C4-2B (cell line): ENCODE measurements at regions not wholly inside any gene's neighbourhood (a gene's known extent, or its start where the extent isn't known, plus 50 kb on each side); places are given as distances from the start of the nearest gene placed in this dataset.

Source experiments
- ZFX ChIP-seq: fragments of 450-650 bp; IDR thresholded peaks from 2 replicates; pipeline ENCODE4 v1.6.1; 2017
- TF ChIP-seq, protein P1 (sequence below): fragments of 450-650 bp; conservative IDR thresholded peaks from 2 replicates; pipeline ENCODE4 v1.5.1; 2017; ENCODE audit warnings: mild to moderate bottlenecking

DNA sequence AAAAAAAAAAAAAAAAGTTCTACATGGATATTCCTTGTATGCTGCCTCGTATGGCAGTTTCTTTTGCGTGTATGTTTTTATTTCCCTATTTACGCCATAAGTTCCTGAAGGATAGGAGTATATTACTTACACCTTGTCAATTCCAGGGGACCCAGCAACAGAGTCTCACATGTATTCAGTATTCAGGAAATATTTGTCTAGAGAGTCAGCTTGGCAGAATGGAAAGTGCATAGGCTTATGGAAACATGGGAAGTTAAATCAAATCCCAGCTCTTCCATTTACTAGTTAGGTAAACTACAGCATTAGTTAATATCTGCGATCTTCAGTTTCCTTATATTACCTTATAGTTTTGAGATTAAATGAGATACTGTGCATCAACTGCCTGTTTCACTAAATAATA lies 51.1 kb upstream of the SLC22A16 start:
- TF ChIP-seq, protein P1, sequence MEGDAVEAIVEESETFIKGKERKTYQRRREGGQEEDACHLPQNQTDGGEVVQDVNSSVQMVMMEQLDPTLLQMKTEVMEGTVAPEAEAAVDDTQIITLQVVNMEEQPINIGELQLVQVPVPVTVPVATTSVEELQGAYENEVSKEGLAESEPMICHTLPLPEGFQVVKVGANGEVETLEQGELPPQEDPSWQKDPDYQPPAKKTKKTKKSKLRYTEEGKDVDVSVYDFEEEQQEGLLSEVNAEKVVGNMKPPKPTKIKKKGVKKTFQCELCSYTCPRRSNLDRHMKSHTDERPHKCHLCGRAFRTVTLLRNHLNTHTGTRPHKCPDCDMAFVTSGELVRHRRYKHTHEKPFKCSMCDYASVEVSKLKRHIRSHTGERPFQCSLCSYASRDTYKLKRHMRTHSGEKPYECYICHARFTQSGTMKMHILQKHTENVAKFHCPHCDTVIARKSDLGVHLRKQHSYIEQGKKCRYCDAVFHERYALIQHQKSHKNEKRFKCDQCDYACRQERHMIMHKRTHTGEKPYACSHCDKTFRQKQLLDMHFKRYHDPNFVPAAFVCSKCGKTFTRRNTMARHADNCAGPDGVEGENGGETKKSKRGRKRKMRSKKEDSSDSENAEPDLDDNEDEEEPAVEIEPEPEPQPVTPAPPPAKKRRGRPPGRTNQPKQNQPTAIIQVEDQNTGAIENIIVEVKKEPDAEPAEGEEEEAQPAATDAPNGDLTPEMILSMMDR, result no peak
- no peak for TF ChIP-seq ZFX
